ENCODE measurements at regions not wholly inside any gene's neighbourhood (a gene's known extent, or its start where the extent isn't known, plus 50 kb on each side); places are given as distances from the start of the nearest gene placed in this dataset.
"Not testable (repeated sequence)": the region's sequence is repeated elsewhere in the genome, so short reads cannot be mapped to it uniquely, and the experiment has no call there.

GRCh38 chr16:9015489-9015888, 51.8 kb upstream of the USP7 start:
- Histone ChIP-seq H3K9me2 (ENCODE audit: insufficient read depth) (no peaks in the 10 kb centered on the region), H3K27me3 (ENCODE audit: insufficient read depth, low read length) (no peaks in the 10 kb centered on the region), H3K27ac (ENCODE audit: low read depth, low read length) (no peak overlapping the region), H3K4me2 (ENCODE audit: low read length) (no peak overlapping the region), H4K20me1 (ENCODE audit: insufficient read depth) (no peaks in the 10 kb centered on the region), H2AFZ (ENCODE audit: low read depth, low read length, poor library complexity, severe bottlenecking) (no peak overlapping the region), H3K4me1 (ENCODE audit: control insufficient read depth in 1 of 2, insufficient read depth in 2 of 2, low read length in 2 of 2) (no peaks in the 10 kb centered on the region), H3K9ac (ENCODE audit: low read length) (no peak overlapping the region), H3K79me2 (ENCODE audit: insufficient read depth, low read length) (no peaks in the 10 kb centered on the region), H3K9me3 (ENCODE audit: control insufficient read depth in 1 of 2, insufficient read depth in 1 of 2, low read depth in 1 of 2, low read length in 2 of 2) (peaks cover 4 to 9% of the 10 kb centered on the region in 2 experiments; a peak in 1 of 4 replicates), H3K4me3 (replicated peaks in 1 of 2; ENCODE audit: low read depth in 1 of 2, low read length in 2 of 2) (no peak overlapping the region), H3K36me3 (ENCODE audit: control insufficient read depth in 1 of 2, insufficient read depth in 2 of 2, low read length in 2 of 2) (no peaks in the 10 kb centered on the region)
- no peak for TF ChIP-seq ZFX (IDR thresholded peaks at IDR 0.05)
- no peak for TF ChIP-seq CBX3 (IDR thresholded peaks at IDR 0.05; ENCODE audit: low read depth)
- no peak for TF ChIP-seq REST (IDR thresholded peaks at IDR 0.05; ENCODE audit: low read depth)
- TF ChIP-seq SRF (IDR thresholded peaks at IDR 0.05; ENCODE audit: low read depth): no peak
- TF ChIP-seq RAD21 (IDR thresholded peaks at IDR 0.05; ENCODE audit: low read depth): no peak
- TF ChIP-seq ATF3 (IDR thresholded peaks at IDR 0.05): no peak
- no peak for TF ChIP-seq TCF7L2 (IDR thresholded peaks at IDR 0.05; ENCODE audit: borderline replicate concordance, extremely low read depth, insufficient read depth, insufficient read length)
- no peak for TF ChIP-seq EZH2 (IDR thresholded peaks at IDR 0.05)
- TF ChIP-seq ELF1 (IDR thresholded peaks at IDR 0.05; ENCODE audit: borderline replicate concordance, low read depth): no peak
- no peak for TF ChIP-seq ZBTB33 (IDR thresholded peaks at IDR 0.05; ENCODE audit: extremely low read depth, insufficient replicate concordance, low read length)
- no TSS peak for BruUV-seq (replicated peaks)
- DNase-seq (ENCODE audit: low read depth, low spot score): no peak
- ChIA-PET CTCF (no interaction called here), POLR2A (no interaction called here), RAD21 (ENCODE audit: low non-redundant PET in 1 of 2, low total read pairs in 2 of 2, uncharacterized antibody in 2 of 2, unreplicated experiment in 2 of 2) (no interaction called here)
- intact Hi-C loops (cut with micrococcal nuclease): no loop called here
- no peak for ATAC-seq

GRCh38 chr16:9016005-9016404, 52.3 kb upstream of the USP7 start:
- H3K9me3 ChIP-seq (ENCODE audit: control insufficient read depth in 1 of 2, insufficient read depth in 1 of 2, low read depth in 1 of 2, low read length in 2 of 2); CTCF ChIA-PET; H3K4me1 ChIP-seq (ENCODE audit: control insufficient read depth in 1 of 2, insufficient read depth in 2 of 2, low read length in 2 of 2); H3K79me2 ChIP-seq (ENCODE audit: insufficient read depth, low read length); ATAC-seq; H3K27me3 ChIP-seq (ENCODE audit: insufficient read depth, low read length); H3K9ac ChIP-seq (ENCODE audit: low read length); H3K36me3 ChIP-seq (ENCODE audit: control insufficient read depth in 1 of 2, insufficient read depth in 2 of 2, low read length in 2 of 2); H3K9me2 ChIP-seq (ENCODE audit: insufficient read depth); H3K27ac ChIP-seq (ENCODE audit: low read depth, low read length); H3K4me2 ChIP-seq (ENCODE audit: low read length); BruUV-seq (replicated peaks); H2AFZ ChIP-seq (ENCODE audit: low read depth, low read length, poor library complexity, severe bottlenecking); intact Hi-C loops (cut with micrococcal nuclease); H3K4me3 ChIP-seq (replicated peaks in 1 of 2; ENCODE audit: low read depth in 1 of 2, low read length in 2 of 2); POLR2A ChIA-PET; DNase-seq (ENCODE audit: low read depth, low spot score); H4K20me1 ChIP-seq (ENCODE audit: insufficient read depth); RAD21 ChIA-PET (ENCODE audit: low non-redundant PET in 1 of 2, low total read pairs in 2 of 2, uncharacterized antibody in 2 of 2, unreplicated experiment in 2 of 2): not testable (repeated sequence)

All from HCT116 (cell line).